Kasumi-1 (cell line): ENCODE measurements at regions not wholly inside any gene's neighbourhood (a gene's known extent, or its start where the extent isn't known, plus 50 kb on each side); places are given as distances from the start of the nearest gene placed in this dataset.

Experiments
- DNase-seq, 2 experiments: peaks; one replicate each; lab custom pipeline; 2025; lab: John Stamatoyannopoulos, UW

DNA sequence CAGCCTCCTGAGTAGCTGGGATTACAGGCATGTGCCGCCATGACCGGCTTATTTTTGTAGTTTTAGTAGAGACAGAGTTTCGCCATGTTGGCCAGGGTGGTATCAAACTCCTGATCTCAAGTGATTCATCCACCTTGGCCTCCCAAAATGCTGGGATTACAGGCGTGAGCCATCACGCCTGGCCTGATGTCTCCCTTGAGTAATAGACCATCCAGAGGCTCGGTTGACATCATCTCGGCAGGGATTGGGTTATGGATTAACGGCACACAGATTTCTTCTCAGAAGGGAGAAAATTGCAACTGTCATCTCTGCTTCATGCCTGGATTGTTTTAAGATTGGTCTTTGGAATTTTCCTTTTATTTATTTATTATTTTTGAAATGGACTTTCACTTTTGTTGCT lies 239.2 kb upstream of the LARGE1 start:
- DNase-seq = no peak

DNA sequence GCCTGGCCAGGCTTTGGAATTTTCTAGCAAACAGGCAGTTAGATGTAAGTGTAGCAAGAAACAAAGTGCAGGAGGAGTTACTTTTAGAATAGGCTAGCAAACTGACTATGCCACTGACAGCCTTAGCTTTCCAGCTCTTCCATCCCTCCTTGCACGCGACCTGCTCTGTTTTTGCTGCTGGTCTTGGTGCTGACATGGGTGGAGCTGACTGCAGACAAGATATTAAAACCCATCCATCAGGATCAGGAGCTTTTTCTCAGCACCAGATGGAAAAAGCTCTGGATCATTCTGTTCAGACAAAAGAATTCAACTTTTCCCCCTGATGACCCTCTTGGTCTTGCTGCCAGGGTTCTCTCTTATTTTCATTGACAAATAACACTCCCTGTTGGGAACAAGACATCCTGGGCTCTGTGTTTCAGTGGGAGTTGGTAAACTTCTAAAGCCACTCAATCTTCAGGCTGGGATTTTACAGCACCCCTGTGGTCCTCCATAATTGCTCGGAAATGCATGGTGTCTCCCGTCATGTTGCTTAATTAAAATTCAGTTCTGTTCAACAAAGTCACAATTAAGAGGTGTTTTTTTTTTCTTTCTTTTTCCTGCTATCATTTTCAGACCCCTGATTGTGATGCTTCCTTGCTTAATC lies 240.0 kb upstream of the LARGE1 start:
- no peak for DNase-seq

GRCh38 chr22:34161431-34162123 lies 241.3 kb upstream of the LARGE1 start:
- DNase-seq = no peak

- no peak for DNase-seq
Observed at GRCh38 chr22:34198976-34199375, 278.7 kb upstream of the LARGE1 start.

DNA sequence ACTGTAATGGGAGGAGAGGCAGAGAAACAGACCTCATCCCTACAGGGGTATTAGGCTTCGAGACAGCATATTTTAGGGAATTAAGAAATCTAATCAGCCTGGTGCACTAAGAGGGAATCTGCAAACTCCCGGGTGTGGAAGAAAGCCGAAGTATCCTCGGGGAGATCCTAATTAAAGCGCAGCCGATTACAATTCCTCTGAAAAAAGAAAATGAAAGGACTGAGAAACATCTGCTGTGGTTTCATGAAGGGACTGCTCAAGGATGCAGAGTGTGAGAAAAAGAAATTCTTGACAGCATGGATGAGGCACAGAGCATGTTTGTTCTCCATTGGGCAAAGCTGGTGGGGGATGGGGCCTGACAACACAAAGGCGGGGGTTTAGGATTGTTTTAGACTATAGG lies 290.0 kb upstream of the LARGE1 start:
- no peak for DNase-seq

DNA sequence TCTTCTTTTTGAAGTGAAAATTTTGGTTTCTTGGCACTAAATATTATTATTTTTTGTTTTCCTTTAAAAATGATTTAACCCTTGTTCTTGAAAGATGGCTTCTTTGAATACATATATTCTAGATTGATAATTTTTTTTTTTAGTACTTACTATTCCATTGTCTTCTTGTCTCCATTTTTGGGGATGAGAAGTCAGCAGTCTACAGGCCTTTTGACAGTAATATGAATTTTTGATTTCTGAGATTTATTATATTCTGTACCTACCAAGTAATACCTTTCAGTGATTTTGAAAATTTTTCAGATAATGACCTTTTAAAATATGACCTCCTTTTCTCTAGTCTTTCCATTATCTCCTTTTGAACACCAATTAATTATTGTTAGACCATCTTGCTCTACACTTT lies 294.1 kb upstream of the LARGE1 start:
- DNase-seq = no peak

DNA sequence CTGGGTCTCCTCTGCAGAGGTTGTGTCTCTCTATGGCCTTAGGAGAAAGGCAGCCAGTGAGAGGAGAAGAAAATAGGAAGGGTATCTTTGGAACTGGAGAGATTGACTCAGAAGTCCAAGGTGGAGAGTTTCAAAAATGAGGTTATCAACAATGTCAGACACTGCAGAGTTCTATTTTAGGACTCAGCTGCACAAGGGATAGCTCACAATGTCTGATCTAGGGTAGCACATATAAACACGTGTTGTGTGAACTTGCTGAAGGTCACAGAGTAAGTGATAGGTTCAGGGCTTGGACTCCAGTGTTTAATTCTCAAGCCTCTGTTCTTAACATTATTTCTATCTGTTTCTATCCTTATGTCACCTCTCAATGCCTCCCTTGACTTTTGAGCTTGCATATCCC lies 305.0 kb upstream of the LARGE1 start:
- DNase-seq = no peak

GRCh38 chr22:34236527-34236926 lies 316.3 kb upstream of the LARGE1 start:
- no peak for DNase-seq

GRCh38 chr22:34239421-34239820 lies 319.1 kb upstream of the LARGE1 start:
- DNase-seq = no peak

DNA sequence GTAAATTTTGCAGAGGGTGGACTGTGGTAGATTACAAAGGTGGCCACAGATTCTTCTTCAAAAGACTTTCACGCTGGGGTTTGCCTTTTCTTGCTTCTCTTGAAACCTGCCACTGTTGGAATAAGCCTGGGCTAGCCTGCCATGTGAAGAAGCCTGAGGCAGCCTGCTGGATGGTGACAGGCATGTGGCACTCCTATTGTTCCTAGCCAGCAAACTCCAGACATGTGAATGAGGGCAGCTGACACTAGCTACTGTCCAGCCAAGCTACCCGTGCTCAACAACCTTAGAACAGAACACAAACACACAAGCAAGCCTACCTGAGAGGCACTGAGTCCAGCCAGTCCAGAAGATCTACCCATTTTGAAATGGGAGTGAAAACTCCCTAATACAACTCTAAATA lies 322.7 kb upstream of the LARGE1 start:
- no peak for DNase-seq

DNA sequence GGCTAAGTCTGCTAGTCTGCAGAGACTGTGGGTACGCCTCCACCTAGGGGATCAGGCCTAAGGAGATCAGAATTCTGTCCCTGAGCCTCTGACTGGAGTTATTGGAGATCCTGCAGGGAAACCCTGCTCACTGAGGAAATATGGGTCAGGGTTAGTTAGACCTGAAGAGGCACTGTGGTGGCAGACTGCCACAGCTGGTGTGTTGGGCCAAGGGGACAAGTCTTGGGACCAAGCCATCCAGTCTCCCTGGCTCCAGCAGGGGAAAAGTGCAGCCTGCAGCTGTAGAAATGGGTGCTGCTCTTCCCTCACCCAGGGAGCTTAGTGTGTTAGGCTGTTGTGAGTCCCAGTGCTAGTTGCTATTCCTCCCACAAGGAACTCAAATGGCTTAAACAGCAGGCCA lies 334.8 kb upstream of the LARGE1 start:
- DNase-seq = no peak

DNA sequence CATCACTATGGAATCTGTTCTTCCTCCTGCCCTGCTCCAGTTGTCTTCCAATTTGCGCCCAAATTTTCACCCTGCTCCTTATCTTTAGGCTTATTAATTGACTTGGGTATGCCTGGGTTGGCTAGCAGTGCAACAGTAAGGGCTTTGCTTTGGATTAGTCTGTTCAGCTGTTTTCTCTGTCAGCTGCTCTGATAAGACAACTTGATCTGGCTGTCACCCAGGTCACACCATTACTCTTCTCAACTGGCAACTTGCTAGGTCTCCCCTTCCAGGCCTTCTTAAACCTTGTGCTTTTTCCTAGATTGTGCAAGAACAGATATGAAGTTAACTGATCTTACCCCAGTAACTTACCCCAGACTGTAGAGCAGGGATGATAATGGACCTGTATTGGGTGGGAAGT lies 357.8 kb upstream of the LARGE1 start:
- no peak for DNase-seq

- DNase-seq = no peak
Observed at GRCh38 chr22:34281738-34282137, 361.5 kb upstream of the LARGE1 start.

DNA sequence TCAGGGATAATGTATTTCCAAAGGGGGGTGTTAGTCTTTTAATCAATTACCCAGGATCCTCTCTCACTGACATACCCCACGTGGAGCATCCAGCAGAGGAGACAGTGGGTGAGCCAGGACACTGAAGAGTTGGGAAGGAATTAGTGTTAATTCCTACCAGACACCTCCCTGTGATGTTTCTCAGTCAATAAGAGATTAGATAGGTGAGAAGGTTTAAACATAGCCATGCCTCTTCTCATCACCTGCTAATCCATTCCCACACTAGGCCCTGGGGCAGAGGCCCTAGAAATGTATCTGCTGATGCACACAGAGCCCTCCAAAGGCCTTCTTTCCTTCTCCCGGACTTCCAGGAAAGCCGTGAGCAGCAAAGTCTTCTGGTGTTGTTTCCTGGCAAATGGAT lies 363.6 kb upstream of the LARGE1 start:
- DNase-seq = no peak

DNA sequence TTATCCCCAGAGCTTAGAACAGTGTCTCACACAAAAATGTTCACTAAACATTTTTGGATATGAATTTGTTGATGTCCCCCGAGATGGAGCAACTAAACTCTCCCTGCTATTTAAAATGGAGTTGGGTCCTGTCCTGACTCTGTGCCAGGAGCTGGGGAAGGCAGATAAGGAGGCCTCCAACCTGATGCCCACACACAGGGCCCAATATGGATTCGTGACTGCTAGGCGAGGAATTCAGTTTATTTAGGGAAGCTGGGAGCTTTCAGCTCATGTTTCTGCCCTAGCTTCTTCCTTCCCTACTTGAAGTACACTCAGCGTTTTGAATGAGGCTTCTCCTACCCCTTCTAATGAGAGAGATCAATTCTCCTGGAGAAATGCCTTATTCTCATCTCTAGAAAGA lies 373.0 kb upstream of the LARGE1 start:
- DNase-seq = no peak

GRCh38 chr22:34294476-34294875 lies 374.2 kb upstream of the LARGE1 start:
- DNase-seq = no peak

DNA sequence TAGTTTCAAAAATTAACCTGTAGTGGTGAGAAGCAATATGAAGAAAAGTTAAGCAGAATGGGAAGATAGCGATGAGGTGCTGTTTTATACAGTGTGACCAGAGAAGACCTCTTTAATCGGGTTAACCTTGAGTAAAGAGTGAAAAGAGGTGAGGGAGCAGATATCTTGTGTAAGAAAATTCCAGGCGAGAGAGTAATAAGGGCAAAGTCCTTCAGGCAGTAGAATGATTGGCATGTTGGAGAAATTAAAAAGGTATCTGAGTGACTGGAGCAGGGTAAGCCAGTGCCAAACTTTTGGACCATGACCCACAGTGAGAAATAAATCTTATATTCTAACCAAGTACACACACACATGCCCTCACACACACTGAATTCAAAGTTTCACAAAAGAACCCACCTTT lies 374.7 kb upstream of the LARGE1 start:
- no peak for DNase-seq

DNA sequence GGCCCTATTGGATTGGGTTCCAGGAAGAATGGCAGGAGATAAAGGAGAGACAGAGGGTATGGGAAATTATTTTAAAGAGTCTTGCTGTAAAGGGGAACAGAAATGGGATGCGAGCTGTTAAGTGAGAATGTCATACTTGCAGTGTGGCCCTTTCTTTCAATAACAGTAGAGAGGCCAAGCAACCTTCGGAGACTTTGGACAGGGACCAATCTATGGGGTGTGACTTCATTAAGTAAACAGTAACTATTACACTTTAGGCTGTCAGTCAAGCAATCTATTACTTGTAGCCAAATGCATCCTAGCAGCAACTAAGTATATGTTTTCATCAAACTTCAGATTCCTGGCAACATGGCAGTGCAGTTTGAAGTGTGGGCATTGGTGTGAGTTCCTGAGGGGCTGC lies 376.2 kb upstream of the LARGE1 start:
- no peak for DNase-seq

DNA sequence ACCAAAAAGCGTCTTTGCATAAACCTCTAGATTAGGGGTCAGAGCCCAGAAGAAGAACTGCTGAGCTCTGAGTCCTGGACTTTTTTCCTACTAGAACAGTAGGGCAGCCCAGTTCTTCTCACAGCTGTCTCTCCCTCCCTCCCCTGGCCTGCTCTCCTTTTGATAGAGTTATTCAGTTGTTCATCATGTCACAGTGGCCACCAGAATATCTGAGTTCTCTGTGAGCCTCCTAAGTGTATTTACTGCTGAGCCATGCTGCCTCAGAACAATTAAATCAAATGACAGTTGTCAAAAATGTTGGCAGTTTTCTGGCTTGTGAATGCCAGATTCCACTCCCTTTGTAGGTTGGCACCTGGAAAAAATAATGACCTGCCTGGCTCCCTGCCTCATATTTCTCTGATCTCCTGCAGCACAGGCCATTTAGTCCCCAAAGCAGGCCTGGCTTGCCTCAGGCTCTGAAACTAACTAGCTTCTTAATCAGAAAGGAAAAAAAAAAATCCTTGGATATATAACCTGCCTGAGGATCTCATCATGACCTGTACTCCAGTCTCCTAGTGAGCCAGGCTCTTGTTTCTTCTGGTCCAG lies 377.4 kb upstream of the LARGE1 start:
- DNase-seq = no peak

GRCh38 chr22:34299496-34299895 lies 379.2 kb upstream of the LARGE1 start:
- no peak for DNase-seq

GRCh38 chr22:34301569-34301968 lies 381.3 kb upstream of the LARGE1 start:
- no peak for DNase-seq

DNA sequence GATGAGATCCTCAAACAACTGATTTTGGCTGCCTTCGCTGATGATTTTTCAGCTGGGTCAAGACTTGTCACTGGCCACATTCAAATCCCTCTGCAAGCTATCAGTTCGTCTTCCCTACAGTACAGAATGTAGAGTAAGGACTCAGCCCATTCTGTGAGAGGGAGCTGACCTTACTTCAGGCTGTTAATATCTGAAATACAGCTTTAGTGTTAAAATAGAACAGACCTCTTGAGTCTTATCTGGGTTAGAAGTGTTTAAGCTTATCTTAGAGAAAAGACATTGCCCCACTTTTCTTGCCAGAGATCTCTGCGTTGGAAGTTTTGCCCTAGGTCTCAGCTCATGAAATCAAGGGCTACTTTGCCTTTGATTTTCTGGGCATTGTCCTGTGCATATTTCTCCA lies 383.4 kb upstream of the LARGE1 start:
- DNase-seq = no peak

DNA sequence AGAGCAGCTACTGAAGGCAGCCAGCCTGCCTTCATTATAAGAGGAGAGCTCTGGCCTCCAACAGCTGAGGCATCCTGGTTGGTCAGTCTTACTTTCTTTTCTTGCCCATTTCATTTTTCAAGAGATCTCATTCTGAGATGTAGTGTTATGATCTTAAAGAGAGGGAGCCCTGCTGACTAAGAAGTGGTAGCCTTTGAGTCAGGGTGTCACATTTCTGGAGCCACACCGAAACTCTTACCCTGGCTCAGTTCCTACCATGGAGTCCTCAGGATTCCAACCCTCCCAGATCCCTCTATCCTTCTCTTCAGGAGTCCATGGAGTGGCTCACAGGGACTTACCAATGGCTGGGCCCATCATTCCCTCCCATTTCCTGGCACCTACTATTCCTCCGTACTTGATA lies 386.1 kb upstream of the LARGE1 start:
- DNase-seq = no peak

DNA sequence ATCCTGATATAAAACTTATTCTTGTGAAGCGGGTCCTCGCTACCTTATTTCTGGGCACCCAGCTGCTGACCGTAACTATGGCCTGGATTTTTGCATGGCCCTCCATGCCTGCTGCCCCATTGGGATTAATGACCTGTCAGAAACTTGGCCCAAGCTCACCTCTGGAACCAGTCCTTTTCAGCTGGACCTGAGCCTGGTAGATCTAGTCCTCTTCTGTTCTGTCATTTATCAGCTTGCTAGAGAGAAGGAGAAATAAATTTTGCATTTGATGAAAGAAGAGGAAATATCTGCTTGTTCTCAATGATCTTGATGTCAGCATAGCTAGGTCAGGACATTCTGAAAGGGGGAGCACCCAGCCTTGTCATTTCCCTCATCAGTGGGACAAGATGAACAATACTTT lies 387.8 kb upstream of the LARGE1 start:
- no peak for DNase-seq
